ENCODE measurements at regions not wholly inside any gene's neighbourhood (a gene's known extent, or its start where the extent isn't known, plus 50 kb on each side); places are given as distances from the start of the nearest gene placed in this dataset.

DNA sequence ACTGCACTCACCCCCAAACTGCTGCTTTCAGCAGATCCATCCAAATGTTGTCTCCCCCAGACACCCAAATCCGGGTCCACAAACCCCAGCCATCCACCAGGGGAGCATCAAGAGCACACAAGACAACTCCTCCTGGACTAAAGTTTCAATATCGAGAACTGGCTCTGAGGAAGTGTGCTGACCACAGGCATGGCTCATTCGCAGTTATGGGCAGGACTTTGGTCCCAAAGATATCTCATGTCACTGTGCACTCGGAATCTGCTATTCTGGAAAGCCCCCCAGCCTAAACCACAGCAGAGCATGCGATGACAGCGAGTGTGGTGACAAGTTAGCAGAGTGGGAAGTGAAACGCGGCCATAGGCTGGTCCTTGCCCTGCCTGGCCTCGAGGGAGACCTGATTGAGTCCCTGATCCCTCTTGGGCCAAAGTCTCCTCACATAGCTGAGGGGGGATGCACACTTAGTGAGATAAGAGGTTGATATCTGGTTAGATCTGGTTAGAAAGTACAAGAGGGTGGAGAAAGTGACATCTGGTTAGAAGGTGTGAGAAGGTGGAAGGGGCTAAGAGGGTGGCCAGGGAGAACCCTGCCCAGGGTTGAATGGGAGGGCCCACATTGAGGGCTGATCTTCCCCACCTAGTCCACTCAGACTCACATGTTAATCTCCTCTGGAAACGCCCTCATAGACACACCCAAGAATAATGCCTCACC, 149.7 kb downstream of the MRPL14 start:
- no peak for TF ChIP-seq CTCF (conservative IDR thresholded peaks at IDR 0.05)
- H3K27ac ChIP-seq, result no peak overlapping the region

- no peak overlapping the region for H3K27ac ChIP-seq
- TF ChIP-seq CTCF (conservative IDR thresholded peaks at IDR 0.05), result no peak
These were observed 150.4 kb downstream of the MRPL14 start for GRCh38 chr6:43976706-43977403.

DNA sequence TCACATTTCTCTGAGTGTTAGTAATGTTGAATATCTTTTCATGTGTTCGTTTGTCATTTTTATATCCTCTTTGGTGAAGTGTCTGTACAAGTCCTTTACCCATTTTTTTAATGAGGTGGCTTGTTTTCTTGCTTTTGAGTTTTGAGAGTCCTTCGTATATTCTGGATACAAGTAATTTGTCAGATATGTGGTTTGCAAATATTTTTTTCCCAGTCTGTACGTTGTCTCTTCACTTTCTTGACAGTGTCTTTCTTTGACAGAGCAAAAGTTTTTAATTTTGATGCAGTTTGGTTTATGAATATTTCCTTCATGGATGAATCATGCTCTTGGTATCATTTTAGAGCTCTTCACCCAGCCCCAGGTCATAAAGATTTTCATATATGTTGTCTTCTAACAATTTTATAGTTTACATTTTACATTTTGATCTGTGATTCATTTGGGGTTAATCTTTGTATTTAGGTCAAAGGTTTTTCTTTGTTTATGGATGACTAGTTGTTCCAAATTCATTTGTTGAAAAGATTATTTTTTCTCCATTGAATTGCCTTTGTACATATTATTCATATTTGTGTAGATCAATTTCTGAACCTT, 152.5 kb downstream of the MRPL14 start:
- TF ChIP-seq CTCF (conservative IDR thresholded peaks at IDR 0.05), result no peak

GRCh38 chr6:43973357-43973756, 153.9 kb downstream of the MRPL14 start:
- H3K27ac ChIP-seq, result peak overlapping the region; percentile 83
- no peak for TF ChIP-seq CTCF (conservative IDR thresholded peaks at IDR 0.05)

More for the DNA sequence above, 152.5 kb downstream of the MRPL14 start:
- no peak overlapping the region for H3K27ac ChIP-seq

DNA sequence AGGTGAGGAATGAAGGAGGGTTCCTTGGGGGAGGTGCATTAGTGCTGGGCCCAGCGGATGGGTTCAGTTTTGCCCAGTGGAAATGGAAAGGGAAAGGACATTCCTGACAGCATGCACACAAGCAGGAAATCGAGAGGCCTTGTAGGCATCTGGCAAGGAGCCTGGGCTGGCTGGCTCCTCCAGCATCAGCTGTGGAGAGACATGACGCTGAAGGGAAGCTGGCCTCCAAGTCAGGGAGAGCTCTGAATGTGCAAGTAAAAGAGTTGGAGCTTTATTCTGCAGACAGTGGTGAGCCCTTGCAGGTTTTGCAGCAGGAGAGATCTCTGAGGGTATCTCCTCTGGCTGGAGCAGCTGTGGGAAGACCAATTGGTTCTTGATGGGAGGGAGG, 154.3 kb downstream of the MRPL14 start:
- H3K27ac ChIP-seq, result peak overlapping the region; percentile 83
- TF ChIP-seq CTCF (conservative IDR thresholded peaks at IDR 0.05), result no peak

DNA sequence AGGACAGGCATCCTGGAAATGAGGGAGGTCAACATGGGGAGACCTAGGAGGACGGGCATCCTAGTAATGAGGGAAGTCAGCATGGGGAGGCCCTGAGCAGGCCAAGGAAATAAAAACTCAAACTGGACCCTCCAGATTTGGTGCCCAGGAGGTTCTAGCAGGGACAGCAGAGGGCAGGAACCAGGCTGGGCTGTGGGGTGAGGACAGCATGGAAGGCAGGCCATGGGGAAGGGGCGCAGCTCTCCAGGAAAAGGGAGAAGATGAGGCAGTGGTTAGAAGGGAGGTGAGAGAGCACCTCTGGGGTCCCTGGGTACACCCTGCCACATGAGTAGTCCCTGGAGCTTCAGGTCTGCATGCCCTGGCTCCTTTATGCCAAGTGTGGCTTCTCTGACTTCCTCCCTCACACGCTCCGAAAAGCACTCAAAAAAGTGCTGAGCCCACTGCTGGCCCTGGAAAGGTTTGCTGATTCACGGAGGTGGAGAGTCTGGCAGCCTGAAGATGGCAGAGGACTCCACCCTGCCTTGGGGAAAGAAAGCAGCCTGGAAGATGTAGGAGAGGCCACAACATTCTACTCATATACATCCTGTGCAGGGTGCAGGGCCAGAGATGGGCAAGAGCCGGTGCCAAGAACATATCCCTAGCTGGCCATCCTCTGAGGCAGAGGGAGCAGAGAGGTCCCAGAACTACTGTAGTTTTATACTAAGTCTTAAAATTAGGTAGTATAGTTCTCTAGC, 154.9 kb downstream of the MRPL14 start:
- H3K27ac ChIP-seq, result peak overlapping the region; percentile 83
- no peak for TF ChIP-seq CTCF (conservative IDR thresholded peaks at IDR 0.05)

- peak overlapping the region; percentile 83 for H3K27ac ChIP-seq
- TF ChIP-seq CTCF (conservative IDR thresholded peaks at IDR 0.05), result no peak
These were observed 155.5 kb downstream of the MRPL14 start for GRCh38 chr6:43971776-43972126.

Measured in VCaP (cell line).